Embryonic facial prominence (tissue), 1 donor: ENCODE measurements at regions not wholly inside any gene's neighbourhood (a gene's known extent, or its start where the extent isn't known, plus 50 kb on each side); places are given as distances from the start of the nearest gene placed in this dataset.

Experiments used
- DNase-seq: peaks from one replicate; pipeline ENCODE4 v3.0.0-alpha.2; 2016; ENCODE audit errors: extremely low spot score

DNA sequence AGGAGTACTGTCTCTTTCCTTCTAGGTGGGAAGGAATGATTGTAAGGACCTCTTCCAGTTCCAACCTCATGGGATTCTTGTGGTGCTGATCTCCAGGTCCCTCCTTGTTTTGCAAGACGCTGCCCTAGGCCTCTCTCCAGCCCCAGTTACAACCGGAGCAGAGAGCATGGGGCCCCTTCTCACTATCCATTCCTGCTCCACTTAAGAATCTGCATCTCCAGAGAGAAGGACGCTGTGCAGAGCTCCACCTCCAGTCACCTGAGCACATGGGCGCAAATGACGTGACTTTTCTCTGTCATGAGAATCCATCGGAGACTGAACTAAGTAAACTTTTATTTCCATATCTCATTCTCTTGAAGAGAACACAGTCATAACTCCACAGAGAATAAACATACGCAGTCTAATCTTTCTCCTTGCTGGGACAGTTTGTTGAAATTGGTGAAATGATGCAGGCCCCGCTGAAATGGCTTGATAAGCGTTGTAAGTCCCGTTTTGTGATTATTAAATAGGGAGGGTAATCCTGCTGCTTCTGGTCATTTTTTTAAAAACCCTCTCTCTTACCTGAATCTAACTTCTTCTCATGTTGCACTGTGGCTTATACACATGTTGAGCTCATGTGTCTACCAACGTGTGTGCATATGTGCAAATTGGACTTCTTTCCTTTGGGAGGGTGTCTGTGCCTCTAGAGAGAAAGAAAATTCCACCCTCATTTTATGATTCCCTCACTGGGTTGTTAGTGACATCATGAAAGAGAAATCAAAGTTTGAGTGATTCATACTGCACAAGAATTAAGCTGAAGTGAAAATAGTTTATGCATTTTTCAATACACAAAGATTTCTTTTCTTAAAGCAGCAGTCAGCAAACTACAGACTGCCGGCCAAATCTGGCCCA is 133.2 kb upstream of the TBX20 start:
- DNase-seq, result no peak

DNA sequence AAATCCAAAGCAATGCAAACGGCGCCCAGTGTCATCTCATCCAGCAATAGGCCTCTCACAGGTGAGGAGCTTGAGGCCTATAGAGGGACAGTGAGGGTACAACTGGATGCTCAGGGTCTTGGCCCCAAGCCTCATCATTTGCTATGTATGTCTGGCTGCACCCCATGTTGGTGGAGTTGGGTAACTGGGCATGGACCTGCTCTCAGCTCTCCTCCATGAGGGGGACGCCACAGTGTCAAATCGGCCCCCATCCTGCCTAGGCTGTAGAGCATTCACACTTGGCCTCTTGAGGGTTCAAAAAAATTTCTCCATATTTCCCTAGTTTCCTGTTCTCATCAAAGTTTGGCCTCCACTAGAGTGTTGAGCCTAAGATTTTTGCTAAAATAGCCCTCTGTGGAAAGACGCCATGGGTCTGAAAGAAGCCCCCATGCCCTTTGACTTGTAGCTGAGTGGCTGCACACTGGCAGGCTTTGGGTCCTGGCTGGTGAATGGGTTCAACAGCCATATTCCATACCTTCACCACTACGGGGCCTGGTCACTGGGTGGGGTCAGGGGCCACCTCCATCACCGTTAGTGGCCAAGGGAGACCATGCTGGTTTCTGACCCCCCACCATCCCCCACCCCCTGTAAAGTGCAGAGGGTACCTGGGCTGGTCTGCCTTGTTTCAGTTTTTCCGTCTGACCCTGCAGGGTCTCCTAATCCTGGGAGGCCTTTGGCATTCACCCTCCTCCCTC is 132.3 kb upstream of the TBX20 start:
- DNase-seq, result no peak

DNA sequence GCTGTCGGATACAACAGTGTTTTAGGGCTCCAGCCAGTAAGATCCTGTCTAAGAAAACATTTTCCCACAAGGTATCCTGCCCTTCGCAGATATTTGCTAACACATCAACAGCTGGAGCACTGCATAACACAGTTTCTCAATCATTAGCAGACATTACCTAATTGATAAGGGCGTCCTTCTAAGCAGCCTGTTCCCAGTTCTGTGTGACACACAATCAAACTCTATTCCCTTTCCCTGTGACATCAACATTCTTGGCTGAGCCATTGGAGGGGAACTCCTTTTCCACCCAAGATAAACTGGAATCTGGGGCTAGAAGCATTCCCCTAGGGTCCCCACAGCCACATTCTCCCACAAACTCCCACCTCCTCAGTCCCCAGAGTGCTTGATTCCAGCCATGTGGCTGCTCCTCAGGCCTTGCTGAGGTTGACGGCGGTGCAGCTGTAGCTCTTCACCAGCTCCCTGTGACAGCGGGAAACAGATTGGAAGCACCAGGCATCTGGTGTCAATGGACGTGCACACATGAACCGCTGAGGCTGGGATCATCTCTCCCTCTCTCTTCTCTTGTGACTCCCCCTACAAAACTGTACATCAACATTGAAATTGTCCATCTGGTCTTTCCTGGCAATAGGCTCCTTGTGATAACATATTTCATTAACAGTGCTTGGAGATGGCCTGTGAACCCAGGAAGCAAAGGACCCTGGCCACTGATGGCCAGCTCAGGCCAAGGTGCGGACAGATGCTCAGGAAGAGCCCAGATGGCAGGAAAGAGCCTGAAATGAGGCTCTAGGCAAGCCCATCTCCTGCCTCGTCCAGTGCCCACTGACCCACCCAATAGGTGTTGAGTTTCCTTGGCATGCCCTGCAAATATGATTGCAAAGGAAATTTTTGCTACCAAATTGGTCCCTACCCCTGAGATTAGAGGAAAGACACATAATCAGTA is 131.1 kb upstream of the TBX20 start:
- no peak for DNase-seq

DNA sequence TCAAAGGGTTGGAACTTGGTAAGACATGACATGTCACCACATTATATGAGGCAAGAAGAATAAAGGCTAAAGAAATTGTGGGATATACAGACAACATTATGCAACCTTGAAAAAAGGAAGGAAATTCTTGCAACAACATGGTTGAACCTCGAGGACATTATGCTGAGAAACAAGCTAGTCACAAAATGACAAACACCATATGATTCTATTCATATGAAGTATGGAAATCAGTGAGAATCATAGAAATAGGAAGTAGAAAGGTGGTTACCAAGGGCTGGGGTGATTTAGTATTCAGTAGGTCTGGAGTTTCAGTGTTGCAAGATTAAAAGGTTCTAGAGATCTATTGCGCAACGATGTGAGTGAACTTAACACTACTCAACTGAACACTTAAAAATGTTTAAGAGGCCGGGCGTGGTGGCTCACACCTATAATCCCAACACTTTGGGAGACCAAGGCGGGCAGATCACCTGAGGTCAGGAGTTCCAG is 126.9 kb upstream of the TBX20 start:
- no peak for DNase-seq

DNA sequence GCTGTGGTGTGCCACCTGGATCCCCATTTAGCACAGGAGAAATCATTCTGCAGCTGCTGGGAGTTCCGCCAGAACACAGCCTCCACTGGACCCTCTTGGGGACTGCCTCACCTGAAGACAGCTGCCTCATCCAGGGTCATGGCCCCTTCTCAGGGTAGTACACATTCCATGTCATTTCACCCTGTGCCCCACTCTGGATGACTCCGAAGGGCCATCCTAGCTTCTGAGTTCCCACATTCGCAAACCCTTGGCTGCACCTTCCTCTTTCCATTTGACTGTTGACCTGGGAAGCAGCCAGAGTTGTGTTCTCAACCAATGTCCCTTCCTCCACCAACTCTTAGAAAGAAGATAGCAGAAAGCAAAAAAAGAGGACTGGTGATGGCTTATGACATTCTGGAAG is 125.6 kb upstream of the TBX20 start:
- no peak for DNase-seq

DNA sequence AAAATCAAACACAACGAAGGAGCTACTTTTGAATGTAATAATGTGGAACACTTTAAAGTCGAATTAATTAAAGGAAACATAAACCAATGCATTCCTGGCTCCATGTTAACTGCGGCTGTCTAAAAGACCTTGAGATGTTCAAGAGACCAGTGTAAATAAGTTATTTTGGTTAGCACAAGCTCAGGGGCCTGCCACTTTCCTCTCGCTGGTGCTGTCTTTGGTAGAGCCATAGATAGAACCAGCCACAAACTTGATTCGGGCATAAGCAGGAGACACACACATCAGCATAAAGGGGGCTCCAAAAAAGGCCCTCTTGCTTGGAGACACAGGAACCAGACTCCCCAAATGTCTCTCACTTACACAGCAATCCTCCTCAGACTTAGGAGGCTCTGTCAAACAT is 121.6 kb upstream of the TBX20 start:
- DNase-seq, result no peak

DNA sequence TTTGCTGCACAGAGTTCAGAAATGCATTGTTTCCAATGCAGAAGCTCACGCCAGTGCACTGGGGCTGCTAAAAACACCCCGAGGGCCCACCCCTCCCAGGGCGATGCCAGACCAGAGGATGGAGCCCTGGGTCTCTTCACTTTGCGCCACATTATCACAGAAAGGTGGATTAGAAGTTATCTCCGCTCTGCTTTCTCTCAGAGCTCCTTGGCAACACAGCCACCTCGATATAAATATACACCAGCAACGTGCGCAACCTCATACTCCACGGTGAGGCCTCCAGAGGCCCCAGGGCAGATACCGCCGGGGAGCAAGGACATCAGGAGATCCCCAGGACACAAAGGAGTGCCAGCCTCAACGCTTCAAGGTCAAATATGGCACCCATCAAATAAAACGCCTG is 121.0 kb upstream of the TBX20 start:
- no peak for DNase-seq

DNA sequence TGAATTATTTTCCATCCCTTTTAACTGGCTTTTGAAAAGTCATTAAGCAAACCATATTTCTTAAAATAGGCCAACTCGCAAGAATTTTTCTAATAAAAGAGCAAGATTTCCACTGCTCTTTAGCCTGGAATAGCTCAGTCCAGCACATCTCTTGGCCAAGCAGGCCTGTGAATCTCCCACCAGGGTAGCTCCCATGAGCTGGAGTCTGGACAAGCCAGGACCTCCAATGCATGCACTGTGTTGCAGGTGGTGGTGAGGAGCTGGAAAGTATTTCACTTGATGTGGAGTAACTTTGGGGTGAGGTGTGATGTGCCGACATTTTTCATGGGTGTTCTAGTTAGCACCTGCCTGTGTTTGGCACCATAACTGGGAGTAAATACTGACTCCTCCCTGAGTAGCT is 117.3 kb upstream of the TBX20 start:
- no peak for DNase-seq

DNA sequence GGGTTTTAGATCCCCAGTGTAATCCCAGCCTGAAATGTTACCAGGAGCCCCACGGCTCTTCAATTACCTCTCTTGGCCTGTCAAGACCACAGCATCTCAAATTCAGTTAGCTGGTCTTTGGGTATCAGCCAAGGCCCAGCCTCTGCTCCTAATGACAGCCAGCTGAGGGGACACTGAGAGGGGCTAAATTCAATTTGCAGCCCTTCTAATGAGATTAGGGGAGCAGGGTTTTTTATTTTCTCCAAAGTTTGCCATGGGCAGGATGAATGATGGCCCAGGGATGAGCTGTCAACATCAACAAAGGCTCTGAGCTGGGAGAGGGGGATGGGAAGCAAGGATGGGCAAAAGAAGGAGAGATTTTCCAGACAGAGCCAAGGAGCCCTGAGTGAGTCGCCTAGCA is 116.8 kb upstream of the TBX20 start:
- DNase-seq, result no peak

DNA sequence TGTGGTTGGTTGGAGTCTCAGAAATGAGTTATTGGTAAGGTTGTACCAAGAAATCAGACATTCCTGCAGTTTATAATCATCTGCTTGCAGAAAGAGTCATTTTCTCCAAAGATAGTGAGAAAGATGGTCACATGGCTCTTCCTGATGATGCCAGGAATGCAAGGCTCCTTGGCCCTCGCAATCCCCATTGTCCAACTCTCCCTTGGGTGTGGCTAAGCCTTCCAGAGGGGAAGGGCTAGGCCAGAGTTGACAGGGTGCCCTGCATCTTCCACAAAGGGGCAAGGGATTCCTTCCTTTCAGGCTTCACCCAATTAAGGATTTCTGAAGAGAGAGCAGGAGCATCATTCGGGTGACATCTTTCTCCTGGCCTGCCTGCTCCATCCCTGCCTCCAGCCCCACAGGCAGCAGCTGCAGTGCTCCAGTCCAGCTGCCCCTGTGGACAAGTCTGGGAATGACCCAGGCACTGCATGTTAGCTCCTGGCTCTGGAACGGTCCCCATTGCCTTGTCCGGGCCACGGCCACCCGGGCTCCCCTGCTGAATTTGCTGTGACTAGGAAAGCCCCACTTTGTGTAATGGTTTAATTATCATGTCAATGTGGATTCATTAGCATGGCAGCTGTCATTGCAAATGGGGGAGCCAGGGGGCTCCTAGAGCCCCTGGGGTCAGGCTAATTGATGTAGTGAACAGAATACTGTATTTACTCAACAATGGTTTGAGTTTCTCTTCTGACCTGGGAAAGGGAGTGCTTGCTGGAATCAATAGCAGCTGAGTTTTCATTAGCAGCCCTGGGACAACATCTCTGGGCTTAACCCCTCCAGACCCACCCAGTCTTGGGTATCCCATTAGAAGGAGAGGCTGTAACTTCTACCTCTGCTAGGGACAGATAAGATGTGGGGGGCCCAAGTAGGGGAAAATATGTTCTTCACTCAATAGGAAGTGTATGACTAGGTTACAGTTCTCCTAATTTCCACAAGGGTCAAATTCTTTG is 112.6 kb upstream of the TBX20 start:
- DNase-seq, result no peak

DNA sequence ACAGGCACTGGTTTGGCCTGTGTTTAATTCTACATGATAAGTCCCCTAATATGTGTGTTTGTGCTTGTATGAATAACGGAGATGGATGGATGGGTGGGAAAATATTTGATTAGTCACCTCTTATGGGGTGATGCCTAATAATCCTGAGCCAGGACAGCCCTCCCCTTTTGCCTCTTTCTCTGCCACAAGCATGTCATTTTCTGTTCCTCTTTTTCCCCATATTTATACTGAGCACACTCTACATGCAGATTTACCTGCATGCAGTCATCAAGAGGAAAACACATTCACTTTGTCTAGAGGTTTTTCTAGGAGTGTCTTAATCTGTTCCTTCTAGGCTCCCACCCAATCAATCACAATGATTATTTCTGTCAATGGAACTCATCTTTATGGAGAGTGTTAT is 111.6 kb upstream of the TBX20 start:
- DNase-seq, result no peak

DNA sequence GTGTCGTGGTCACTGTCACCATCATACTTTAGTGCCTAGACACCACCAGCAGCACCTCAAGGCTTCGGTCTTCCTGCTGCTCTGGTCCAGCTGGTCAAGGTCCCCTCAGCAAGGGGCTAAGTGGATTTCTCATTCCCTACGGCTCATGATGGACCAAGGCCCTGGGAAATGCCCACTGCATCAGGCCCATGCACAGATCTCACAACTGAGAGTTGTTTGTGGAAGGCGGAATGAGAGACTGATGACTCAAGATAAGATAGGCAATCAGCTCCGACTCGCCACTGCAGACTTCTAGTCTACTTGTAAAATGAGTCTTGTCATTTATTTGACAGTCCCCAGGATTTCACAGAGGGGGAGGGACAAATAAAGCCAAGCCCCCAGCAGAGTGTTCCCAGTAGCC is 108.4 kb upstream of the TBX20 start:
- DNase-seq, result no peak

DNA sequence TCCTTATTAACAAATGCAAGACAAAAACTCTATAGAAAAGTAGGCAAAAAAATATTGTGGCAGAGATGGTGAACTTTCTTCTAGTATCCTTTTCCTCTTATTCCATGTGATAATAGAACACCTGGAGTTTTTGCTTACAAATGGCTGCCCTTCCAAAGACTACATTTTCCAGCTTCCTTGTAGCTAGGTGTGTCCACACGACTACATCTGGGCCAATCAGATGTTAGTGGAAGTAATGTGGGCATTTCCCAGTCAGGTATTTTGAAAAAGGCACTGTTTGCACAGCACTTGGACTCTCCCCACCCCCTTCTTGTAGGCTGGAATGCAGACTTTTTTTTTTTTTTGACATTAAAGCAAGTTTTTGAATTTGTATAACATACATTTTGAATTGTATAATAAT is 105.5 kb upstream of the TBX20 start:
- DNase-seq, result no peak

DNA sequence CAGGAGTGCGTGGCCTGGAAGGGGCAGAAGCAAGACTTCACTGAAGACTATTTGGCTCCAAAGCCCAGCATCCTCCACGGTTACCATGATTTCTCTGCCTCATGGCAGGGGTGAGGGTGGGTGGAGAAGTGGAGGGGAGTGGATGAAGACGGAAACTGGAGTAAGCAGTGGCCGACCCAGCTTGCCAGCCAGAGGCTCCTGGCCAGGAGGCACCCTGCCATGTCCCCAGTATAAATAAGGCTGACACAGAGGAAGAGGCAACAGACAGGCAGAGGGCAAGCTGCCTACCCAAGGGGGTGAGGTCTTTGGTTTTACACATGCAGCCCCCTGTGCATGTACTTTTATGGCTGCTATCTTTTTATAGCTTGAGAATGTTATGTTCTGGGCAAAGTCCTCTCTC is 102.6 kb upstream of the TBX20 start:
- no peak for DNase-seq

DNA sequence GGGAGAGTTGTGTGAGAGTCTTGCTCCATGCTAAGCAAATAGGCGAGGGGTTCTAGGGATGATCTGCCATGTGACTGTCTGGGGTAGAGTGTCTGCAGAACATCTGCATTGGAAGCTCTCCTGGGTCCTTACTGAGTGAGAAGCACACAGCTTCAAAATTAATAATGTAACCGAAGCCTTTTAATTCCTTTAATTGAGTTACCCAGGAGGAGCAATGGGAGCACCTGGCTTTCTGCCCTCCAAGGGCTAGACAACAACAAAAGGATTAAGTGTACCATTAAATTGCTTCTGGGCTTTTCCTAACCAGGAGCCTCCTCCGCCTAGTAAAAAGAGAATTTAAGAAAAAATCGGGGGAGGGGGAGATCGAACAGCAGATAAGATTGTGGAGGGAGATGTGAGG is 102.0 kb upstream of the TBX20 start:
- no peak for DNase-seq

DNA sequence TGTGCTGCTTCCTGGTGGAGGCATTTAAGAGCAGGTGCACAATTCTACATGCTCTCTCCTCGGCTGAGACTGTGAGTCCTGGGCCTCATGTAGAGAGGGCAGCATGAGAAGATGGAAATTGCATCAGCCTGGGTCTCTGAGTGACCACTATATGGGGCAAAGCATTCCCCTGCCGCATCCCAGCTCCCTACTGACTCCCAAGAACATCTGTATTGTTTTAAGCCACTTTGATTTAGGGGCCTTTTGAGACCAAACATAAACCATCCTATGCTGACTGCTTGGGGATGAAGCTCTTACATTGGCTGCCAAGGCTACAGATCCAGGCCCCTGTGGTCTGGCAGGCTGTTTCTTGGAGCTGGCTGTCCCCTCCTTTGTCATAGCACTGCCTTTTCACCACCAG is 101.3 kb upstream of the TBX20 start:
- no peak for DNase-seq

DNA sequence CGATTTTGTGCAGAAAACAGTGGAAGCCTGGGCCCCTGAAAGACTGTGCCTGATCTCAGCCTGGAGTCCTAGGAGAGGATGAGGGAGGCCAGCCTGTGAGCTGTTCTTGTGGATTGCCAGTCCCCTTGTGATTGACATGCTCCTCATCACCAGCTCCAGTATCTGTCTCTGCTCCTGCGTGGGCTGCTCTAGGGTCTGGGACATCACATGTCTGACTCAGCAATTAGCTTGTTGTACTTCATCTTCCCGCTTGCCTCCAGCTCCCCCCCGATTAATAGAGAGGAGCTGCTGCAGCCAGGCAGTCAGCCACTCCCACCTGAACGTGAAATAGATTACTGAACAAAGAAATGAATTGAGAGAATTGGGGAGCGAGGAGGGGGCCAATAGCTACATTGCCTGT is 99.6 kb upstream of the TBX20 start:
- DNase-seq, result no peak

DNA sequence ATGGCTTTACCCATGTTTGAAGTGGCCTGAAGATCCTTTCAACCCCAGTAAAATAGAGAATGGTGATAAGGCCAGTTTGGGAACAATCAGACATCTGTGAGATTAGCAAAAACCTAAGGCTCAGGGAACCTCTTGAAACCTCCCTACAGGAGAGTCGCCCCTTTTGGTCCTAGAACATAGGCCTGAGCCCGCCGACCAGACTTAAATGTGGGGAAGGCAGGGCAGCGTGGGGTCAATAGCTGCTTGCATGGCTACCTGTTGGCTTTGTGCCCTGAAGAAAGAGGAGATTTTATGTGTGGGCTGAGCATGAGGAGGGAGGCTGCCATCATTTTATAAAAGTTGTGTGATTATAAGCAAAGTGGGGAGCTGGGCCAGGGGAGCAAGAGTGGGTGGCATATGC is 97.6 kb upstream of the TBX20 start:
- DNase-seq, result no peak

DNA sequence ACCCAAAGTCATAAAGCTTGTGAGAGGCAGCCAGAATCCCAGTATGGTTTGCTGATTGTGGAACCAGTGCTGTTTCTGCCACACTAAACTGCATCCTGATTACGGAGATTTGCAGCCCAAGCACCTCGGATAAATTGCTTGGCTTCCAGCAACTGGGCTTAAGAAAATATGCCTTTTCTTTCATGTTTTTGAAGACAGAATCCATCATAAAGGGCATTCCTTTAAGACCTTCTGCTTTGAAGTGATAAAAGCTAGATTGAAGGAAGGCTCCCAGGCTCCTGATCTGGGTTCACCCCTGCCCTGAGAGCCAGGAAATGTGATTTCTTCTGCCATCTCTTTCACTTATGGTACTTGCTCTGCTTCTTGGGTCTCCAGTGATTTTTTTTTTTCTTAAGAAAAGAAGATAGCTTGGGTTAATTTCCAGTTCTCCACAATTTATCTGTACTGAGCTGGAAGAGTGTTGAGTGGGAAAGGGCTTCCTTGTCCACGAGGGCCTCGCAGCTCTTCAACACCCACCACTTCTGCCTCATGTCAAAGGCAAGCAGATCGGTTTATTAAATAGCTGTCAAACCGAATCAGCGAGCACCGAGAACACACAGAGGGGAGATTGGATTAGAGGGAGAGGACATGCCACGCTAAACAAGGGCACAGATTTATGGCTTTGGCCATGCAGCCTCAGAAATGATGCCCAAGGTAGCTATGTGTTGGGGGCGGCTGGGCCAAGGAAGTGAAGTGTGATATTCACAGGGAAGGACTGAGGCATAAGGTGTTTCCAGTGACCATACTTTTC is 94.9 kb upstream of the TBX20 start:
- no peak for DNase-seq

DNA sequence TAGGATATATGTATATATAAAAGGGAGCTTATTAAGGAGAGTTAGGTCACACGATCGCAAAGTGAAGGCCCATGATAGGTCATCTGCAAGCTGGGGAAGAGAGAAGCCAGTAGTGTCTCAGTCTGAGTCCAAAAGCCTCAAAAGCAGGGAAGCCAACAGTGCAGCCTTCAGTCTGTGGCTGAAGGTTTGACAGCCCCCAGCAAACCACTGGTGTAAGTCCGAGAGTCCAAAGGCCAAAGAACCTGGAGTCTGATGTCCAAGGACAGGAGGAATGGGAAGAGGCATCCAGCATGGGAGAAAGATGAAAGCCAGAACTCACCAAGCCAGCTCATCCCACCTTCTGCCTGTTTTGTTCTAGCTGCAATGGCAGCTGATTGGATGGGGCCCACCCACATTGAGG is 88.9 kb upstream of the TBX20 start:
- no peak for DNase-seq
